Fibroblast of skin of scalp (primary cell): ENCODE measurements at regions not wholly inside any gene's neighbourhood (a gene's known extent, or its start where the extent isn't known, plus 50 kb on each side); places are given as distances from the start of the nearest gene placed in this dataset.

Source experiments
- DNase-seq: peaks from one replicate; pipeline ENCODE4 v3.0.0-alpha.2; 2013

- no peak for DNase-seq
Measured at GRCh38 chr10:1981976-1982375, 244.7 kb upstream of the ADARB2 start.

- no peak for DNase-seq
Measured at GRCh38 chr10:1980459-1980858, 243.1 kb upstream of the ADARB2 start.

GRCh38 chr10:1978584-1978983 lies 241.3 kb upstream of the ADARB2 start:
- no peak for DNase-seq

- no peak for DNase-seq
Measured at GRCh38 chr10:1977461-1977860, 240.1 kb upstream of the ADARB2 start.

- DNase-seq = no peak
Measured at GRCh38 chr10:1972406-1972805, 235.1 kb upstream of the ADARB2 start.

- DNase-seq = no peak
Measured at GRCh38 chr10:1968257-1969033, 231.1 kb upstream of the ADARB2 start.

- DNase-seq = no peak
Measured at GRCh38 chr10:1966712-1967376, 229.5 kb upstream of the ADARB2 start.

GRCh38 chr10:1964476-1964875 lies 227.2 kb upstream of the ADARB2 start:
- DNase-seq = no peak

- no peak for DNase-seq
Measured at GRCh38 chr10:1963341-1963740, 226.0 kb upstream of the ADARB2 start.

GRCh38 chr10:1961989-1962388 lies 224.7 kb upstream of the ADARB2 start:
- no peak for DNase-seq

GRCh38 chr10:1960982-1961381 lies 223.7 kb upstream of the ADARB2 start:
- DNase-seq = no peak

- DNase-seq = no peak
Measured at GRCh38 chr10:1957057-1957456, 219.7 kb upstream of the ADARB2 start.

GRCh38 chr10:1954300-1954699 lies 217.0 kb upstream of the ADARB2 start:
- no peak for DNase-seq

GRCh38 chr10:1952126-1953095 lies 215.1 kb upstream of the ADARB2 start:
- no peak for DNase-seq

- no peak for DNase-seq
Measured at GRCh38 chr10:1950803-1951495, 213.6 kb upstream of the ADARB2 start.

GRCh38 chr10:1947464-1948003 lies 210.2 kb upstream of the ADARB2 start:
- DNase-seq = no peak

GRCh38 chr10:1944487-1944886 lies 207.2 kb upstream of the ADARB2 start:
- DNase-seq = no peak

- DNase-seq = no peak
Measured at GRCh38 chr10:1942478-1942877, 205.2 kb upstream of the ADARB2 start.

GRCh38 chr10:1939016-1939415 lies 201.7 kb upstream of the ADARB2 start:
- DNase-seq = no peak

GRCh38 chr10:1938317-1938716 lies 201.0 kb upstream of the ADARB2 start:
- DNase-seq = no peak

GRCh38 chr10:1935912-1936311 lies 198.6 kb upstream of the ADARB2 start:
- DNase-seq = no peak

- no peak for DNase-seq
Measured at GRCh38 chr10:1933215-1933614, 195.9 kb upstream of the ADARB2 start.
